ENCODE measurements at regions not wholly inside any gene's neighbourhood (a gene's known extent, or its start where the extent isn't known, plus 50 kb on each side); places are given as distances from the start of the nearest gene placed in this dataset.

- CTCF ChIA-PET (ENCODE audit: low intra/inter-chr PET ratio, low total read pairs) = interaction anchor here (2.1 to 2.3 kb wide), 2 partner anchors 275 to 289 kb away, joined by 7 to 23 read pairs; no protein-coding TSS in a partner anchor
Measured at GRCh38 chr18:59056706-59057492, 82.8 kb upstream of the SEC11C start.

More at GRCh38 chr18:59056706-59057492, 82.8 kb upstream of the SEC11C start:
- peak; percentile 67 for FAIRE-seq
- H3K4me3 ChIP-seq (replicated peaks in 1 of 3; ENCODE audit: insufficient read depth in 1 of 3, low read depth in 2 of 3, low read length in 3 of 3) = no peak overlapping the region
- H3K9me3 ChIP-seq (ENCODE audit: low read length) = no peaks in the 10 kb centered on the region
- no peak overlapping the region for H3K27ac ChIP-seq (ENCODE audit: extremely low read length, insufficient read depth, low read length)
- H3K4me2 ChIP-seq (ENCODE audit: low read depth, low read length) = no peak overlapping the region
- peaks cover 0 to 27% of the 10 kb centered on the region in 2 experiments; a peak in 3 of 5 replicates for H3K27me3 ChIP-seq (ENCODE audit: control insufficient read depth in 1 of 2, insufficient read depth in 2 of 2, low read length in 2 of 2)
- DNase-seq (ENCODE audit: low spot score) = peak; percentile 36
- no peaks in the 10 kb centered on the region for H3K36me3 ChIP-seq (replicated peaks in 1 of 2; ENCODE audit: control insufficient read depth in 1 of 2, insufficient read depth in 2 of 2, low read length in 2 of 2)
- TF ChIP-seq SMC3 (IDR thresholded peaks at IDR 0.05; ENCODE audit: low read length) = peak; percentile 76
- TF ChIP-seq ZNF589 (CRISPR knock-in tag; conservative IDR thresholded peaks at IDR 0.05) = no peak
- TF ChIP-seq CTCF (CRISPR knock-in tag; IDR thresholded peaks at IDR 0.05) = peak; percentile 83
- peak; percentile 84 for TF ChIP-seq STAG1 (CRISPR knock-in tag; IDR thresholded peaks at IDR 0.05)
- TF ChIP-seq ZNF83 (CRISPR knock-in tag; IDR thresholded peaks at IDR 0.05; ENCODE audit: borderline replicate concordance) = no peak
- TF ChIP-seq RAD21 (CRISPR knock-in tag; IDR thresholded peaks at IDR 0.05) = peak; percentile 67
- TF ChIP-seq ZNF281 (CRISPR knock-in tag; IDR thresholded peaks at IDR 0.05; ENCODE audit: borderline replicate concordance) = no peak
- no peak overlapping the region for H3K9ac ChIP-seq (ENCODE audit: insufficient read depth, low read depth, low read length)
- in situ Hi-C loops (cut with HindIII; ENCODE audit: extremely low pct_ligation_motif_present, low pct_unique_long_range_greater_than_20kb) (loop anchor here (10.0 to 25.0 kb wide), 3 partner anchors 272 to 670 kb away; no protein-coding TSS in a partner anchor), intact Hi-C loops (cut with micrococcal nuclease; ENCODE audit: unreplicated experiment) (loop anchor here (1.0 kb wide), 2 partner anchors 276 to 289 kb away; no protein-coding TSS in a partner anchor)
- BruUV-seq (replicated peaks) = no TSS peak
- no peaks in the 10 kb centered on the region for H3K79me2 ChIP-seq (ENCODE audit: insufficient read depth, low read length)
- no peaks in the 10 kb centered on the region for H3K4me1 ChIP-seq (ENCODE audit: insufficient read depth, low read length)
- peak; percentile 81 for ATAC-seq
- no peak overlapping the region for H2AFZ ChIP-seq (ENCODE audit: low read length)
- 40% methylated on average over 10 of the region's 15 CpGs for WGBS (ENCODE audit: low lambda C conversion rate)
- H4K20me1 ChIP-seq (ENCODE audit: insufficient read depth, low read length) = no peaks in the 10 kb centered on the region
- POLR2A ChIA-PET = no interaction called here

All from HepG2 (cell line).